SK-N-SH (cell line): ENCODE measurements at regions not wholly inside any gene's neighbourhood (a gene's known extent, or its start where the extent isn't known, plus 50 kb on each side); places are given as distances from the start of the nearest gene placed in this dataset.

Experiments used
- CHD2 ChIP-seq: fragments of 150-350 bp; IDR thresholded peaks from 2 replicates; pipeline ENCODE4 v1.6.1; 2018; ENCODE audit warnings: low read length; ENCODE audit not compliant: partially characterized antibody
- CTCF ChIP-seq: fragments of 200-600 bp; sonication (generic); IDR thresholded peaks from 2 replicates; pipeline ENCODE4 v1.6.1; 2017; ENCODE audit warnings: antibody characterized with exemption, mild to moderate bottlenecking, moderate library complexity
- EZH2phosphoT487 ChIP-seq: fragments of 200-600 bp; sonication (generic); IDR thresholded peaks from 2 replicates; pipeline ENCODE4 v1.6.1; 2017; ENCODE audit warnings: low read depth, mixed run types, mild to moderate bottlenecking, antibody characterized with exemption, moderate library complexity, borderline replicate concordance
- FOXM1 ChIP-seq: IDR thresholded peaks from 2 replicates; pipeline ENCODE4 v1.4.0; 2012; ENCODE audit warnings: low read depth, mild to moderate bottlenecking
- MEF2A ChIP-seq: IDR thresholded peaks from 2 replicates; pipeline ENCODE4 v1.4.0; 2012; ENCODE audit warnings: low read depth, borderline replicate concordance
- NFIC ChIP-seq: IDR thresholded peaks from 2 replicates; pipeline ENCODE4 v1.4.0; 2012; ENCODE audit warnings: borderline replicate concordance
- PBX3 ChIP-seq: IDR thresholded peaks from 2 replicates; pipeline ENCODE4; 2012
- YY1 ChIP-seq: IDR thresholded peaks from 2 replicates; pipeline ENCODE4 v1.4.0; 2012; ENCODE audit warnings: low read depth, mild to moderate bottlenecking
- ZBTB33 ChIP-seq: IDR thresholded peaks from 2 replicates; pipeline ENCODE4 v1.4.0; 2012; ENCODE audit warnings: low read depth, borderline replicate concordance

- TF ChIP-seq CTCF (no peak), EZH2phosphoT487 (no peak), CHD2 (no peak), FOXM1 (no peak), YY1 (no peak), NFIC (no peak), PBX3 (no peak), MEF2A (no peak), ZBTB33 (no peak)
Observed at GRCh38 chr4:64889906-64890610, 480.8 kb upstream of the TECRL start.
